ENCODE measurements at regions not wholly inside any gene's neighbourhood (a gene's known extent, or its start where the extent isn't known, plus 50 kb on each side); places are given as distances from the start of the nearest gene placed in this dataset.

GRCh38 chr2:12120281-12121150, 374.1 kb downstream of the LPIN1 start:
- H3K9ac ChIP-seq, result no peak overlapping the region
- no peaks in the 10 kb centered on the region for H4K20me1 ChIP-seq (ENCODE audit: low read depth)
- H3K27ac Mint-ChIP-seq, result no peak overlapping the region
- H3K27me3 Mint-ChIP-seq (ENCODE audit: insufficient read depth, low read depth), result peaks cover 2% of the 10 kb centered on the region
- DNase-seq (ENCODE audit: low spot score), result no peak
- H3K4me1 ChIP-seq, result no peaks in the 10 kb centered on the region
- no peak for TF ChIP-seq EZH2 (IDR thresholded peaks at IDR 0.05)
- no peak for TF ChIP-seq EZH2phosphoT487 (IDR thresholded peaks at IDR 0.05)
- TF ChIP-seq, protein P1, sequence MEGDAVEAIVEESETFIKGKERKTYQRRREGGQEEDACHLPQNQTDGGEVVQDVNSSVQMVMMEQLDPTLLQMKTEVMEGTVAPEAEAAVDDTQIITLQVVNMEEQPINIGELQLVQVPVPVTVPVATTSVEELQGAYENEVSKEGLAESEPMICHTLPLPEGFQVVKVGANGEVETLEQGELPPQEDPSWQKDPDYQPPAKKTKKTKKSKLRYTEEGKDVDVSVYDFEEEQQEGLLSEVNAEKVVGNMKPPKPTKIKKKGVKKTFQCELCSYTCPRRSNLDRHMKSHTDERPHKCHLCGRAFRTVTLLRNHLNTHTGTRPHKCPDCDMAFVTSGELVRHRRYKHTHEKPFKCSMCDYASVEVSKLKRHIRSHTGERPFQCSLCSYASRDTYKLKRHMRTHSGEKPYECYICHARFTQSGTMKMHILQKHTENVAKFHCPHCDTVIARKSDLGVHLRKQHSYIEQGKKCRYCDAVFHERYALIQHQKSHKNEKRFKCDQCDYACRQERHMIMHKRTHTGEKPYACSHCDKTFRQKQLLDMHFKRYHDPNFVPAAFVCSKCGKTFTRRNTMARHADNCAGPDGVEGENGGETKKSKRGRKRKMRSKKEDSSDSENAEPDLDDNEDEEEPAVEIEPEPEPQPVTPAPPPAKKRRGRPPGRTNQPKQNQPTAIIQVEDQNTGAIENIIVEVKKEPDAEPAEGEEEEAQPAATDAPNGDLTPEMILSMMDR (IDR thresholded peaks at IDR 0.05), result no peak
- H3F3A ChIP-seq (ENCODE audit: low read depth), result no peaks in the 10 kb centered on the region
- no peaks in the 10 kb centered on the region for H3K9me3 ChIP-seq (ENCODE audit: low read depth)
- H3K4me2 ChIP-seq, result no peak overlapping the region
- H3K4me3 Mint-ChIP-seq, result no peak overlapping the region
- no peaks in the 10 kb centered on the region for H3K79me2 ChIP-seq (ENCODE audit: low read depth)
- no peak overlapping the region for H2AFZ ChIP-seq (replicated peaks)
- H3K27ac ChIP-seq, result no peak overlapping the region
- H3K4me3 ChIP-seq, result no peak overlapping the region
- no peaks in the 10 kb centered on the region for H3K27me3 ChIP-seq
- no peaks in the 10 kb centered on the region for H3K4me1 Mint-ChIP-seq
- no peaks in the 10 kb centered on the region for H3K9me3 Mint-ChIP-seq
- no peaks in the 10 kb centered on the region for H3K36me3 ChIP-seq
- no peaks in the 10 kb centered on the region for H3K36me3 Mint-ChIP-seq

GRCh38 chr2:12124790-12125189, 378.4 kb downstream of the LPIN1 start:
- Histone ChIP-seq H3K36me3 (no peaks in the 10 kb centered on the region), H4K20me1 (ENCODE audit: low read depth) (no peaks in the 10 kb centered on the region), H3F3A (ENCODE audit: low read depth) (no peaks in the 10 kb centered on the region), H3K27ac (no peak overlapping the region), H3K4me3 (no peak overlapping the region), H2AFZ (replicated peaks) (no peak overlapping the region), H3K27me3 (no peaks in the 10 kb centered on the region), H3K79me2 (ENCODE audit: low read depth) (no peaks in the 10 kb centered on the region), H3K9me3 (ENCODE audit: low read depth) (no peaks in the 10 kb centered on the region), H3K4me2 (no peak overlapping the region), H3K9ac (no peak overlapping the region), H3K4me1 (no peaks in the 10 kb centered on the region)
- Mint-ChIP-seq H3K36me3 (no peaks in the 10 kb centered on the region), H3K9me3 (peaks cover 4% of the 10 kb centered on the region), H3K4me1 (no peaks in the 10 kb centered on the region), H3K27ac (no peak overlapping the region), H3K27me3 (ENCODE audit: insufficient read depth, low read depth) (peaks cover 2% of the 10 kb centered on the region), H3K4me3 (no peak overlapping the region)
- no peak for DNase-seq (ENCODE audit: low spot score)
- TF ChIP-seq EZH2 (IDR thresholded peaks at IDR 0.05), result no peak
- no peak for TF ChIP-seq EZH2phosphoT487 (IDR thresholded peaks at IDR 0.05)
- TF ChIP-seq, protein P1 (IDR thresholded peaks at IDR 0.05), result no peak

GRCh38 chr2:12126318-12126717, 379.9 kb downstream of the LPIN1 start:
- H3K79me2 ChIP-seq (ENCODE audit: low read depth), result no peaks in the 10 kb centered on the region
- Mint-ChIP-seq H3K36me3 (no peaks in the 10 kb centered on the region), H3K27ac (no peak overlapping the region), H3K27me3 (ENCODE audit: insufficient read depth, low read depth) (peaks cover 2% of the 10 kb centered on the region), H3K9me3 (peaks cover 4% of the 10 kb centered on the region), H3K4me1 (no peaks in the 10 kb centered on the region), H3K4me3 (no peak overlapping the region)
- H3K4me3 ChIP-seq, result no peak overlapping the region
- H3K9ac ChIP-seq, result no peak overlapping the region
- TF ChIP-seq, protein P1 (IDR thresholded peaks at IDR 0.05), result no peak
- TF ChIP-seq EZH2phosphoT487 (IDR thresholded peaks at IDR 0.05) (no peak), EZH2 (IDR thresholded peaks at IDR 0.05) (no peak)
- H3K9me3 ChIP-seq (ENCODE audit: low read depth), result no peaks in the 10 kb centered on the region
- no peak overlapping the region for H3K27ac ChIP-seq
- no peaks in the 10 kb centered on the region for H3K36me3 ChIP-seq
- H3F3A ChIP-seq (ENCODE audit: low read depth), result no peaks in the 10 kb centered on the region
- H3K4me2 ChIP-seq, result no peak overlapping the region
- H2AFZ ChIP-seq (replicated peaks), result no peak overlapping the region
- no peaks in the 10 kb centered on the region for H3K27me3 ChIP-seq
- DNase-seq (ENCODE audit: low spot score), result no peak
- no peaks in the 10 kb centered on the region for H4K20me1 ChIP-seq (ENCODE audit: low read depth)
- H3K4me1 ChIP-seq, result no peaks in the 10 kb centered on the region
